ENCODE measurements at regions not wholly inside any gene's neighbourhood (a gene's known extent, or its start where the extent isn't known, plus 50 kb on each side); places are given as distances from the start of the nearest gene placed in this dataset.

DNA sequence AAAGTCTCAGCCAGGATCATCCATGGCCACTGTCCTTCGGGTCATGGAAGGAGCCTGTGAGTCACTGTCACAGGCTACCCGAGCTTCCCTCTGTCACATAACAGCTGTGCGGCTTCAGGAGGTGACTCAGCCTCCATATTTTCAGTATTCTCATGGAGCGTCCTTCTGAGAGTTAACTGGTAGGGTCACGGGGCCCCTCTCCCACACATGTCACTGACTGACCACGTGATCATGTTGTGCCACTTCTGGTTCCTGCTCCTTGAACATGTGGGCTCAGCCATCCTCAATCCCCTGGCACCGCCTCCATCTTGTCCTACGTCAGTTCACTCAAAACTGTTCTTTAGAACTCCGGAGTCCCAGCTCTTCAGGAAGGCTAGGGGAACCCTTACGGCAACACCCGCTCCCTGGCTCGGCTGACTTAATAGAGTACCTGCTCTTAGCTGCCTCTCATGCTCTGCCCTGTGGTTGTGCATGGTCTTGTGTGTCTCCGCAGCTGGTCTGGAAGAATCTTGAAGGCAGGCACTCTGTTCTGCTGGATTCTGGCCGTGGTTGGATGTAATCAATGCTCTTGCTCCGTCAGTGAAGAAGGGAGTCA is 182.8 kb downstream of the ICE1 start:
- no peak overlapping the region for H3K27ac ChIP-seq
- no peaks in the 10 kb centered on the region for H3K27me3 ChIP-seq
- no peaks in the 10 kb centered on the region for H3K36me3 ChIP-seq
- no peaks in the 10 kb centered on the region for H3K9me3 ChIP-seq
- intact Hi-C loops (cut with DNase I; ENCODE audit: low total_unique reads): no loop called here
- H3K4me3 ChIP-seq: no peak overlapping the region
- TF ChIP-seq, protein P1, sequence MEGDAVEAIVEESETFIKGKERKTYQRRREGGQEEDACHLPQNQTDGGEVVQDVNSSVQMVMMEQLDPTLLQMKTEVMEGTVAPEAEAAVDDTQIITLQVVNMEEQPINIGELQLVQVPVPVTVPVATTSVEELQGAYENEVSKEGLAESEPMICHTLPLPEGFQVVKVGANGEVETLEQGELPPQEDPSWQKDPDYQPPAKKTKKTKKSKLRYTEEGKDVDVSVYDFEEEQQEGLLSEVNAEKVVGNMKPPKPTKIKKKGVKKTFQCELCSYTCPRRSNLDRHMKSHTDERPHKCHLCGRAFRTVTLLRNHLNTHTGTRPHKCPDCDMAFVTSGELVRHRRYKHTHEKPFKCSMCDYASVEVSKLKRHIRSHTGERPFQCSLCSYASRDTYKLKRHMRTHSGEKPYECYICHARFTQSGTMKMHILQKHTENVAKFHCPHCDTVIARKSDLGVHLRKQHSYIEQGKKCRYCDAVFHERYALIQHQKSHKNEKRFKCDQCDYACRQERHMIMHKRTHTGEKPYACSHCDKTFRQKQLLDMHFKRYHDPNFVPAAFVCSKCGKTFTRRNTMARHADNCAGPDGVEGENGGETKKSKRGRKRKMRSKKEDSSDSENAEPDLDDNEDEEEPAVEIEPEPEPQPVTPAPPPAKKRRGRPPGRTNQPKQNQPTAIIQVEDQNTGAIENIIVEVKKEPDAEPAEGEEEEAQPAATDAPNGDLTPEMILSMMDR (IDR thresholded peaks at IDR 0.05): no peak
- no peaks in the 10 kb centered on the region for H3K4me1 ChIP-seq
- DNase-seq: no peak

DNA sequence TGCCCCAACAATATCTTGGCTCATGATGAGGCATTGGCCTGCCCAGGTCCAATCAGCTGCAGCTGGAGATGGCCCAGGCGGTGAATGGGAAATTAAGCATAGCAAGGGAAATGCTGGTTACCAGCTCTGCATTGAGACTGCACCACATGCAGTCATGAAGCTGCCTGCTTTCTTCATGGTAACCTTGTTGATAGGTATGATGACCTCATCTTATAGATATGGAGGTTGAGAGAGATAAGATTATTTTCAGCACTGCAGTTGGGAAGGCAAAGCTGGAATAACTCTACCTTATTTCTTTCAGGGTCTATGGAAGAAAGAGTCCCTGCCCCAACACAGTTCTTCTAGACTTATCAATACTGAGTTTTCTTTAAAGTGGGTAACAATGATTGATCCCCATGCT is 180.1 kb downstream of the ICE1 start:
- H3K9me3 ChIP-seq: no peaks in the 10 kb centered on the region
- H3K4me1 ChIP-seq: no peaks in the 10 kb centered on the region
- intact Hi-C loops (cut with DNase I; ENCODE audit: low total_unique reads): no loop called here
- TF ChIP-seq, protein P1 (IDR thresholded peaks at IDR 0.05): no peak
- no peak overlapping the region for H3K27ac ChIP-seq
- no peak for DNase-seq
- H3K27me3 ChIP-seq: no peaks in the 10 kb centered on the region
- H3K4me3 ChIP-seq: no peak overlapping the region
- H3K36me3 ChIP-seq: no peaks in the 10 kb centered on the region

DNA sequence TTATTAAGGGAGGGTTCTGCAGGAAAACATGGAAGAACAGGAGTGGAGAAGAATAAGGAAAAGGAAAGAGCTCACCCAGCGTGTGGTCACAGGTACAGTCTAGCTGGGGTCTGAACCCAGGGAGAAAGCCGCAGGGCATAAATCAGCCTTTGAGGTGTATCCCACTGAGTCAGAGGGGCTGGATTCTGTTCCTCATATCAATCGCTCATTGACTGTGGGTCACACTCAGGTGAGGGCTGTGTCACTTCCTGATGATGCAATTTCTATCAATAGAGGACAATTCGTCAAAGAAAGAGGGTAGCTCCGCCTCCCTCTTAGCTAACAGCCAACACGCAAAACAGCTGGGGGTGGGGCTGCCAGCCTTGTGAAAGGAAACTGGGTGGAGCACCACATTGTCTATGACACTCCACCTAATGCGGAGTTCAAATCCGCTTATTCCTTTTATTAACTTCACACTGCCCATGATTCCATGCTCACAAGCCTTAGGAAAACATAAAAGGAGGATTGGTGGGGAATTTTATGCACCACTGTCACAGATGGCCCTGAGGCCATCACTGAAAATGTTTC is 176.2 kb downstream of the ICE1 start:
- DNase-seq: no peak
- H3K4me1 ChIP-seq: peaks cover 0 to 5% (median 3%) of the 10 kb centered on the region in 4 donors
- H3K27me3 ChIP-seq: no peaks in the 10 kb centered on the region
- H3K27ac ChIP-seq: no peak overlapping the region
- intact Hi-C loops (cut with DNase I; ENCODE audit: low total_unique reads): no loop called here
- H3K36me3 ChIP-seq: no peaks in the 10 kb centered on the region
- no peak overlapping the region for H3K4me3 ChIP-seq
- TF ChIP-seq, protein P1 (IDR thresholded peaks at IDR 0.05): no peak
- H3K9me3 ChIP-seq: no peaks in the 10 kb centered on the region

DNA sequence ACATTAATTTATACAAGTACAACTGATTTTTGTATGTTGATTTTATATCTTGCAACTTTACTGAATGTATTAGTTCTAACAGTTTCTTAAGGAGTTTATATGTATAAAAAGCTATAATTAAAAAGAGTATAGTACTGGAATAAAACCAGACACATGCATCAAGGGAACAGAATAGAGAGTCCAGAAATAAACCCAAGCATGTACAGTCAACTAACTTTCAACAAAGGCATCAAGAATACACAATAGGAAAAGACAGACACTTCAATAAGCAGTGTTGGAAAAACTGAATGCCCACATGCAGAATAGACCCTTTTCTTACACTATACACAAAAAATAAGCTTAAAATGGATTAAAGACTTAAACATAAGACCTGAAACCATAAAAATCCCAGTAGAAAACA is 170.9 kb downstream of the ICE1 start:
- Histone ChIP-seq H3K9me3 (no peaks in the 10 kb centered on the region), H3K27ac (peak overlapping the region in 1 of 2 donors; percentile 34), H3K27me3 (no peaks in the 10 kb centered on the region), H3K4me3 (no peak overlapping the region), H3K4me1 (peaks cover 0 to 24% (median 12%) of the 10 kb centered on the region in 4 donors), H3K36me3 (no peaks in the 10 kb centered on the region)
- TF ChIP-seq, protein P1 (IDR thresholded peaks at IDR 0.05): no peak
- intact Hi-C loops (cut with DNase I; ENCODE audit: low total_unique reads): no loop called here
- DNase-seq: no peak

DNA sequence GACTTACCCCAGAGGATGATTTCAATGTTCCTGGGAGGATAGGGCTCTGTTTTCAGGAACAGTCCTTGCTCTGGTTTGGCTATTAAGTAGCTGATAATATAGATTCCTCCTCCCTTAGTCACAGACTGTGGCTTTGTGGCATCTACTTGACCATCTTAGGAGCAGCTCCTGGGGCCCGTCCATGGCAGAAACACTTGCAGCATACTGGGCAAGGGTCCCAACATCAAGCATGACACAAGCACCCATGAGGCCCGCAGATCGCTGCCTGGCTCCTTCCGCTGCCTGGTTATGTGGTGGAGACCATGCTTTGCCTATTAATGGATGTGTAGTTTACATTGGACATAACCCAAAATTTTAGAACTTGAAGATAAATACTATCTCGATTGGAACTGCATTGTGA is 170.1 kb downstream of the ICE1 start:
- no peak overlapping the region for H3K4me3 ChIP-seq
- TF ChIP-seq, protein P1 (IDR thresholded peaks at IDR 0.05): no peak
- H3K27me3 ChIP-seq: no peaks in the 10 kb centered on the region
- DNase-seq: no peak
- intact Hi-C loops (cut with DNase I; ENCODE audit: low total_unique reads): no loop called here
- peaks cover 0 to 24% (median 12%) of the 10 kb centered on the region in 4 donors for H3K4me1 ChIP-seq
- H3K27ac ChIP-seq: peak overlapping the region; percentile 29 to 34
- no peaks in the 10 kb centered on the region for H3K36me3 ChIP-seq
- H3K9me3 ChIP-seq: no peaks in the 10 kb centered on the region

Measured in tibial artery (tissue), 4 donors.